ENCODE measurements at regions not wholly inside any gene's neighbourhood (a gene's known extent, or its start where the extent isn't known, plus 50 kb on each side); places are given as distances from the start of the nearest gene placed in this dataset.
"Not testable (repeated sequence)": the region's sequence is repeated elsewhere in the genome, so short reads cannot be mapped to it uniquely, and the experiment has no call there.

GRCh38 chr5:25764733-25765132 is 1120.0 kb upstream of the CDH10 start:
- no peak for ATAC-seq

- ATAC-seq = no peak
These were observed 1119.0 kb upstream of the CDH10 start for GRCh38 chr5:25763781-25764180.

GRCh38 chr5:25754895-25755294 is 1110.1 kb upstream of the CDH10 start:
- ATAC-seq = no peak

DNA sequence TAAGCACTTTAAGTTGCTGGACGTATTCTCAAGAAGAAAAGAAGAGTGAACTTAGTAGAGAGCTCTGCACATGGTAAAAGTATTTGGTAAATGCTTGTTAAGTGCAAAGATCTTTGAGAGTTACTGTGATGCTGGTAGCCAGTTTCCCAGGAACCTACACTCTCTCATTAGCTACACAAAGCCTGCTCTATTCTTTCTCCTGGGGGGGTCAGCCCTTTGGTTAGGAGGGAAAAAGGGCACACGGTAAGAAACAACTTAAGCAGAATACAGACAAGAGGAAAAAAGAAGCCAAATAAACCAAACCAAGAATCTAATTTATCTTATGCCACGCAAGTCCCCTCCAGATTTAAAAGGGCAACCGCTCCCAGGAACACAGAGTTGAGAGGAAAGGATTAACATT is 1100.1 kb upstream of the CDH10 start:
- ATAC-seq = no peak

- no peak for ATAC-seq
These were observed 1071.9 kb upstream of the CDH10 start for GRCh38 chr5:25716680-25717079.

DNA sequence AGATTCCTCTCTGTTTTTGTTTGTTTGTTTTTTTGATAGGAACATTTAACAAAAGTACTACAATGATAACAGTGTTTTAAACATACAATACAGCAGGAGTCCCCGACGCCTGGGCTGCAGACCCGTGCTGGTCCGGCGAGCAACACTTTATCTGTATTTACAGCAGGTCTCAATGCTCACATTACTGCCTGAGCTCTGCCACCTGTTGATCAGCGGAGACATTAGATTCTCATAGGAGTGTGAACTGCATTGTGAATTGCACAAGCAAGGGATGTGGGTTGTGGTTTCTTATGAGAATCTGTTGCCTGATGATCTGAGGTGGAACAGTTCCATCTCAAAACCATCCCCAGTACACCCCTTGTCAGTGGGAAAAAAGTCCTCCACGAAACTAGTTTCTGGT is 1068.5 kb upstream of the CDH10 start:
- ATAC-seq = no peak

DNA sequence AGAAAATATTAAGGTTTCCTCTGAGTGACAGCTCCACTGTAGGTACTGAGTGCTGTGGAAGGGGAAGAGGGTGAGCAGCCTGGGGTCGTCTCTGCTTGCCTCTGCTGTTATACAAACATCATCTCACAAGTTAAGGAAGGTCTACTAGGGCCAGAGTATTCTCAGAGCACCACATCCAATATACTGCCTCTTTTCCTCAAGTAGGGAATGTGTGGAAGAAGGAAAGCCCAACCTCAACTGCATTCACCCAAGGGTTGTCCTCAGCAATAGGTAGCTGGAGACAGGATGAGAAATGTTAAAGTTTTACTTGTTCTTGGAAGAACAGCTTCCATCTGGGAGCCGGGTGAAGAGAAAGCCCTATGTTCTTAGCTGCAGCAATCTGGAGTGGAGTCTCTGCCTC is 1062.3 kb upstream of the CDH10 start:
- ATAC-seq = no peak

DNA sequence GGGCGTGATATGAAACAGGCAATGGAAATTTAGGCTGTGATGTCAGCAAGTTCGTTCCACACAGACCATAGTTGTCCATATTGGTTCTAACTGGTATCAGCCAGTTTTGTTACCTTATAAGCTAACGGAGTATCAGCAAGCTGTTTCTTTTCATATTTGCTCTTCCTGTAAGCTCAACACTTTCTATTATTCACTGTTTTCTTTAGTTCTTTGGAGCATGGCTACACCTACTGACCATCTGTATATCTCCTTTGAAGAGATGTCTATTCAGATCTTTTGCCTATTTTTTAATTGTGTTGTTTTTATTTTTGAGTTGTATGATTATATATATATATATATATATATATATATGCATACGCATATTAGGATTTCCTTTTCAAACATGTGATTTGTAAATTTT is 1057.2 kb upstream of the CDH10 start:
- no peak for ATAC-seq

- ATAC-seq = no peak
These were observed 1050.0 kb upstream of the CDH10 start for GRCh38 chr5:25694801-25695200.

- no peak for ATAC-seq
These were observed 1043.4 kb upstream of the CDH10 start for GRCh38 chr5:25688156-25688555.

GRCh38 chr5:25669645-25670401 is 1025.0 kb upstream of the CDH10 start:
- no peak for ATAC-seq

DNA sequence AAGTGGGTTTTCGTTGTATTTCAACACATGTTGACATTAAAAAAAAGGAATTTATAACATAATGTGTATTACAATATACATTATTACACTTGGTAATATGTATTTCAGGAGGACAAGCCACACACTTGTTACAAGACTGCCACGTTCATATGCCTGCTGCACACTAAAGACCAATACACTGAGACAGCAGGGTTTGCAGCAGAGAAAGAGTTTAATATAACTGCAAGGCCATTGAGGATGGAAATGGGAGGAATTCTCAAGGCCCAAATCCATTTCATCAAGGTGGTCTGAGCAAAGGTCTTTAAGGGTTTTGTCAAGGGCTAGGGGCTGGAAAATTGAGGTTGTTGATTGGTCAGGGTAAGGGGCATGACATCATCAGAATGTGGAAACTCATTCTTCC is 1017.8 kb upstream of the CDH10 start:
- ATAC-seq = no peak

DNA sequence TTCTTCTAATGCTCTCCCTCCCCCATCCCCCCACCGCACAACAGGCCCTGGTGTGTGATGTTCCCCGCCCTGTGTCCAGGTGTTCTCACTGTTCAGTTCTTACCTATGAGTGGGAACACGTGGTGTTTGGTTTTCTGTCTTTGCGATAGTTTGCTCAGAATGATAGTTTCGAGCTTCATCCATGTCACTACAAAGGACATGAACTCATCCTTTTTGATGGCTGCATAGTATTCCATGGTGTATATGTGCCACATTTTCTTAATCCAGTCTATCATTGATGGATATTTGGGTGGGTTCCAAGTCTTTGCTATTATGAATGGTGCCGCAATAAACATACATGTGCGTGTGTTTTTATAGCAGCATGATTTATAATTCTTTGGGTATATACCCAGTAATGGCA is 1005.5 kb upstream of the CDH10 start:
- not testable (repeated sequence) for ATAC-seq

- ATAC-seq = no peak
These were observed 1005.0 kb upstream of the CDH10 start for GRCh38 chr5:25649628-25650265.

GRCh38 chr5:25646421-25647341 is 1001.9 kb upstream of the CDH10 start:
- ATAC-seq = no peak

DNA sequence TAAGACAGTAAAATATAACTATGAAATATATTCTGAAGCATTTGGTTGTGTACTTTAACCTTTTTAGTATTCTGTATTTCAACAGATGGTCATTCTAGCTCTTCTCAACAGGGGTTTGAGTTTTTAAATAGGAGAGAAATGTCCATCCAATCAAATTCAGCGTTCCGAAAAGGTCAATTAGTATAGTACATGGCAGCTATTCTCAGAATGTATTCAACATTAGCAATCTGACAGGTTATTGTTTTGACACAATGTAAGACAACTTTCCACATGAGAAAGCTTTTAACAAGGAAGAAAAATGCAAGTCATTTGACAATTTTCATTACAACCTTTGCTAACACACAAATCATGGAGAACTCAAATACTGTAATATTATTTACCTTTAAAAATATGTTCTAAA is 996.3 kb upstream of the CDH10 start:
- no peak for ATAC-seq

- no peak for ATAC-seq
These were observed 974.5 kb upstream of the CDH10 start for GRCh38 chr5:25619273-25619672.

- ATAC-seq = no peak
These were observed 974.0 kb upstream of the CDH10 start for GRCh38 chr5:25618821-25619220.

- no peak for ATAC-seq
These were observed 969.7 kb upstream of the CDH10 start for GRCh38 chr5:25614466-25614865.

GRCh38 chr5:25604681-25605080 is 959.9 kb upstream of the CDH10 start:
- ATAC-seq = no peak

DNA sequence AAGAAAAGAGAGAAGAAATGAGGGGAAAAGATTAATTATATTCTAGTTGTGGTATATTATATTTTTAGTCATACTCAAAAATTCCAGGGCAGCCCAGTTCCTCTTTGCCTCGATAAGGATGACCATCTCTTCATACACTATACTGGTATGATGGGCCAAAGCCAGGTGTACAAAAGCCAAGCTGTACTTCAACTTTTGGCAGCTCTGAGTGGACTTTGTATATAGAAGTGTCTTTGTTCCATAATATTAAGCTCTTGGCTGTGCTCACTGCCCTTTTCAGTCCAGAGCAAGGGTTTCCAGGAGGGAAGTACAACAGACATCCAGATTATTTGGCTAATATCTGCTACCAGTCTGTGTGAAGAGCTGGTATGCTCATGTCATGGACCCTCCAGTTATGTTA is 934.3 kb upstream of the CDH10 start:
- ATAC-seq = no peak

- ATAC-seq = no peak
These were observed 928.9 kb upstream of the CDH10 start for GRCh38 chr5:25573691-25574090.

DNA sequence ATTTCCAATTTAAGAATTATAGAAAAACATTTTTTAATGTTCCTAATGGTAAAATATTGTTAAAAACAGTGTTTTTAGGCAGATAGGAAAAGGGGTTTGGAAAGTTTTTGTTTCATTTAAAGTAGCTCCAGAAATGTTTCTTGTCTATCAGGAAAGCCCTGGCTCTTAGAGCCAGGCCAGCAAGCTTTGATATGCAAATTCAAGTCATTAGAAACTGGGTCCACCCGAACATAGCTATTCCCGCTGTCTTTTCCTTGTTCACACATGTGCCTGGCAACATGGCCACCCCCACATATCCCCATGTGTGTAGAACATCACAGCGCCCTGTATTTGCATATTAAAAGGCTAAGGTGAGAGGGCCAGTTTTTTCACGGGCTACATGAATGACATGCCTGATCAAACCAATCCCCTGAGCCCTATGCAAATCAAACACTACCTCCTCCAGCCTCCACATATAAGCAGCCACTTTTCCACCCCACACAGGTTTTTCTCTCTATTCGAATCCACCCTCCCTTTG is 925.3 kb upstream of the CDH10 start:
- no peak for ATAC-seq

Data from activated CD4-positive, CD25-positive, alpha-beta regulatory T cell treated with anti-CD3 and anti-CD28 coated beads, Interleukin-2, amount 50 U/mL, for 24 hours (primary cell).